GM18498 (cell line): ENCODE measurements at regions not wholly inside any gene's neighbourhood (a gene's known extent, or its start where the extent isn't known, plus 50 kb on each side); places are given as distances from the start of the nearest gene placed in this dataset.
"Not testable (repeated sequence)": the region's sequence is repeated elsewhere in the genome, so short reads cannot be mapped to it uniquely, and the experiment has no call there.

Experiments used
- ATAC-seq: cut with Tn5 transposase; IDR thresholded peaks from one replicate; pipeline ENCODE4 v1.9.1; 2021; ENCODE audit warnings: mild to moderate bottlenecking, moderate library complexity; ENCODE audit not compliant: unreplicated experiment

- ATAC-seq: no peak
Observed at GRCh38 chr5:83001796-83002381, 75.3 kb downstream of the TMEM167A start.

- ATAC-seq: no peak
Observed at GRCh38 chr5:83000922-83001321, 76.3 kb downstream of the TMEM167A start.

- ATAC-seq: no peak
Observed at GRCh38 chr5:83000428-83000827, 76.8 kb downstream of the TMEM167A start.

- ATAC-seq: no peak
Observed at GRCh38 chr5:82993416-82993815, 83.8 kb downstream of the TMEM167A start.

GRCh38 chr5:82992646-82993045, 84.5 kb downstream of the TMEM167A start:
- ATAC-seq: no peak

- ATAC-seq: no peak
Observed at GRCh38 chr5:82991678-82992323, 85.4 kb downstream of the TMEM167A start.

GRCh38 chr5:82991059-82991458, 86.1 kb downstream of the TMEM167A start:
- no peak for ATAC-seq

GRCh38 chr5:82987188-82987587, 90.0 kb downstream of the TMEM167A start:
- no peak for ATAC-seq

GRCh38 chr5:82986404-82986803, 90.8 kb downstream of the TMEM167A start:
- no peak for ATAC-seq

GRCh38 chr5:82985763-82986162, 91.4 kb downstream of the TMEM167A start:
- ATAC-seq: no peak

- ATAC-seq: no peak
Observed at GRCh38 chr5:82984786-82985735, 92.1 kb downstream of the TMEM167A start.

- no peak for ATAC-seq
Observed at GRCh38 chr5:82982846-82983245, 94.3 kb downstream of the TMEM167A start.

- ATAC-seq: not testable (repeated sequence)
Observed at GRCh38 chr5:82976887-82977286, 100.3 kb downstream of the TMEM167A start.

GRCh38 chr5:82975812-82976211, 101.4 kb downstream of the TMEM167A start:
- no peak for ATAC-seq

GRCh38 chr5:82975396-82975795, 101.8 kb downstream of the TMEM167A start:
- ATAC-seq: no peak

GRCh38 chr5:82974346-82974745, 102.8 kb downstream of the TMEM167A start:
- not testable (repeated sequence) for ATAC-seq

GRCh38 chr5:82971901-82972300, 105.3 kb downstream of the TMEM167A start:
- no peak for ATAC-seq

GRCh38 chr5:82971034-82971806, 106.0 kb downstream of the TMEM167A start:
- not testable (repeated sequence) for ATAC-seq

- ATAC-seq: not testable (repeated sequence)
Observed at GRCh38 chr5:82969221-82969976, 107.8 kb downstream of the TMEM167A start.

GRCh38 chr5:82967072-82967471, 110.1 kb downstream of the TMEM167A start:
- no peak for ATAC-seq
